ENCODE measurements at regions not wholly inside any gene's neighbourhood (a gene's known extent, or its start where the extent isn't known, plus 50 kb on each side); places are given as distances from the start of the nearest gene placed in this dataset.

DNA sequence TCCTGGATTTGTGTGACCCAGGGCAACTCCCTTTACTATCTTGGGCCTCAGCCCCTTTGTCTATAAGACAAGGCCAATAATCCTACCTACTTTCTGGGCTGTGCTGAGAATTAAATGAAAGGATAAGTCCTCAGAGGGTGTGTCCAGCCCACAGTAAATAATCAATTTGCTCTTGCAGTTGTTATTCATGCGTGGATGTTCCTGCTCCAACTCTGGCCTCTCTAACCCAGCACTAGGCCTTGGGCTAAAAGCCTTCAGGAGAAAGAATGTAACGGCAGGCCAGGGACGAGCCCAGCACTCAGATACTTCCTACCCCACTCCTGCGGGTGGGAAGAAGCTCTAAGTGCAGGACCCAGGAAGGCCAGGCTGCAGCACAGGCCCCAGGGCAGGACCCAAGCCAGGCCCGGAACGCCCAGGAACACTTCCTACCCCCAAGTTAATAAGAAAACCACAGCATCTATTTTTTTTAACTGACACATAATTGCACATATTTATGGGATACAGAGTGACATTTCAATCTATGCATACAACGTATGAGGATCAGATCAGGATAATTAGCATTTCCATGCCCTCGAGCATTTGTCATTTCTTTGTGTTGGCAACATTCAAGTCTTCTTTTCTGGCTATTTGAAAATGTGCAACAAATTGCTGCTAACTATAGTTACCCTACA lies 179.6 kb upstream of the RBPJ start:
- no peaks in the 10 kb centered on the region for H3K27me3 ChIP-seq (replicated peaks; ENCODE audit: control insufficient read depth, insufficient read depth, low read length)
- peaks cover 15% of the 10 kb centered on the region for H3K4me1 ChIP-seq (ENCODE audit: control insufficient read depth, insufficient read depth, low read length)
- no peaks in the 10 kb centered on the region for H3K9me3 ChIP-seq (ENCODE audit: control insufficient read depth, low read length)

DNA sequence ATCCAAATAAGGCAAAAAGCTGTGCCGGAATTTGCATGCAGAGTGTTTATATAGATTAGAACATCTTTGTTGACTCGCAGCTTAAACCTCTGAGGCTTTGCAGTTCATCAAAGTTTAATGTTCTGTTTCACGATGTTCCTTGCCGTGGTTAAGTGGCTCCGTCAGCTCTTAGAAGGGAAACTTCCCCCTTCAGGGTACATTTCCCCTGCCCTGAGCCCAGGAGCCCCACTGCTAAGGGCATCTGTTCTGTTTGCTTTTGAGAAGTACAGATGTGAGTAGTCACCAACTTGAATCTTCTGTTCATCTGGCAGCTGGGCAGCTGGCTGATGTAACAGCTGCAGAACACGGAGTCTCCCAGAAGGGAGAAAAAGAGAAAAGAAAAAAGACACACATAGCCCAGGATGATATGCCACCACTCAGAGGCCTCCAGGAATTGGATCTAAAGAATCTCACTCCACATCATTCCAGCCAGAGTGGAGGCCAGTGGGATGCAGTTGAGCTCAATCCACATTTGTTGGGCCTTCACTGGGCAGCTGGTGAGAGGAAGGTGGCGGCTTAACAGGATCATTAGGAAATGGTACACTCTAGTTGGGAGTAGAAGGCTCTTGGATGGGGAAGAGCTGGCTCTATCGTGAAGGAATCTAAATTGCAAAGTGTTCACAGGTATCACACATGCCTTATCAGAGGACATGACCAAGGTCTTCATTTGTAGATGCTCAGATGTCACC lies 178.7 kb upstream of the RBPJ start:
- Histone ChIP-seq H3K4me1 (ENCODE audit: control insufficient read depth, insufficient read depth, low read length) (peaks cover 15% of the 10 kb centered on the region), H3K9me3 (ENCODE audit: control insufficient read depth, low read length) (no peaks in the 10 kb centered on the region), H3K27me3 (replicated peaks; ENCODE audit: control insufficient read depth, insufficient read depth, low read length) (no peaks in the 10 kb centered on the region), H3K9ac (ENCODE audit: low read length) (no peak overlapping the region), H3K4me3 (ENCODE audit: low read length) (no peak overlapping the region), H3K36me3 (ENCODE audit: control insufficient read depth, insufficient read depth, low read length, severe bottlenecking) (no peaks in the 10 kb centered on the region)
- peak; percentile 84 for DNase-seq (ENCODE audit: low read depth)

More for the DNA sequence above, 179.6 kb upstream of the RBPJ start:
- no peak overlapping the region for H3K9ac ChIP-seq (ENCODE audit: low read length)
- DNase-seq (ENCODE audit: low read depth), result peak; percentile 43
- H3K4me3 ChIP-seq (ENCODE audit: low read length), result no peak overlapping the region
- no peaks in the 10 kb centered on the region for H3K36me3 ChIP-seq (ENCODE audit: control insufficient read depth, insufficient read depth, low read length, severe bottlenecking)

DNA sequence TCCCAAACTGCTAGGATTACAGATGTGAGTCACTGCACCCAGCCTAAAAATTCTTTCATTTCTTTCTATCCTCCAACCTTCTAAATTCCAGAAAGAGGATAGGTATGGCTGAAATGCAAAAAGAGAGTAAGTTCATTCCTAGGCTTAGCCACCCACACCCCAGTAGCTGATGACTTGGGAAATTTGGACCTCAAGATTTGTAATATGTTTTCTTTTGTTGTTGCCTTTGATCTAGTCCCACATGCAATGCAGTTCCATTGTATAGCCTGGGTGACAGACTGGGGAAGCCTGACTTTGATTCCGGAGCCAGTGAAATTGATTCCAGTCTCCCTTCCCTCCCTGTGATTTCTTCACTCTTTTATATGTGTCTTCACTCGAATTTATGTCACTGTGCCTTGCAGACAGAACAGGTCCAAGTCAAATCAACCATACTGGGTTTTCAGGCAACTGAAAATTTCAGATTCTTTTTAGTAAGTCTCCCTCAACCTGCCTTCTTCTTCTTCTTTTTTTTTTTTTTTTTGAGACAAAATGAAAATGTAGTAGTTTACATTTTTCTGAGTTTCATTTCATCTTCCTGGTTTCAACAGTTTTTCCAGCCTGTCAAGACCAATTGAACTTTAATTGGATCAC lies 176.2 kb upstream of the RBPJ start:
- DNase-seq (ENCODE audit: low read depth), result peak; percentile 65
- no peaks in the 10 kb centered on the region for H3K9me3 ChIP-seq (ENCODE audit: control insufficient read depth, low read length)
- no peaks in the 10 kb centered on the region for H3K27me3 ChIP-seq (replicated peaks; ENCODE audit: control insufficient read depth, insufficient read depth, low read length)
- peaks cover 15% of the 10 kb centered on the region for H3K4me1 ChIP-seq (ENCODE audit: control insufficient read depth, insufficient read depth, low read length)
- H3K9ac ChIP-seq (ENCODE audit: low read length), result no peak overlapping the region
- H3K4me3 ChIP-seq (ENCODE audit: low read length), result no peak overlapping the region
- H3K36me3 ChIP-seq (ENCODE audit: control insufficient read depth, insufficient read depth, low read length, severe bottlenecking), result no peaks in the 10 kb centered on the region

DNA sequence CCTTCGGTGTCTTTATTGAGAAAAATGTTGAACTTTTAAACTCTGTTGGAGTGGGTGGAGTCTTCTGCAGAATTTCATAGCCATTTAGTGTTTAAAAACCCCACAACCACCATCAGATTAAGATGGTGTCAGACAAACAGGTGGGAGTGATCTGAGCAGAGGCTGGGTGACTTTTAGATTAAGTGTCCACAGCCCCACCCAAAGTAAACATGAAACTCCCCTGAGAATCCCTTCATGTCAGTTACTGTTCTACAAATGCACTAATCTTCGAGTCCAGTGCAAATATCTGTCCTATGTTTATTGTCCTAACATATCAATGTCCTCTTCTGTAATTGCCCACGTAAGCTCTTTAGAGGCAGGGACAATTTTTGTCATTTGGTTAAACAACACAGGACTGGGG lies 175.6 kb upstream of the RBPJ start:
- DNase-seq (ENCODE audit: low read depth), result no peak
- no peaks in the 10 kb centered on the region for H3K36me3 ChIP-seq (ENCODE audit: control insufficient read depth, insufficient read depth, low read length, severe bottlenecking)
- no peaks in the 10 kb centered on the region for H3K27me3 ChIP-seq (replicated peaks; ENCODE audit: control insufficient read depth, insufficient read depth, low read length)
- no peak overlapping the region for H3K9ac ChIP-seq (ENCODE audit: low read length)
- H3K4me3 ChIP-seq (ENCODE audit: low read length), result no peak overlapping the region
- peaks cover 10% of the 10 kb centered on the region for H3K4me1 ChIP-seq (ENCODE audit: control insufficient read depth, insufficient read depth, low read length)
- H3K9me3 ChIP-seq (ENCODE audit: control insufficient read depth, low read length), result no peaks in the 10 kb centered on the region

DNA sequence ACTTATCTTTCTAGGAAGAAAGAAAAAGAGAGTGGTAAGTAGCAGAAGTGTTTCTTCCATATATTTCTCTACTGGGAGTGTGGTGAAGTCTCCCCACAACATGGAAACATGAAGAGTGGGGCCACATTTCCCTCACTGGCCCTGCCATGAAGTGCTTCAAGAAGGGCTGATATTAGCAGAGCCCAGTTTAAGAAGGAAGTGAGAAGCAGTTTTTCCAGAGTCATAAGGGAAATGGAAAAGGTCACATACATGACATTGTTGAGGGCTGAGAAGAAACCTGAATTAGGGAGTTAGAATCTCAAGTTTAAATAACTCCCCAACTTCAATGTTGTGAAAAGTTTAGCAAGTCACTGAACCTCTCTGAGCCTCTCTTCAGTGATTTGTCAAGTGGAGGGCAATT lies 171.9 kb upstream of the RBPJ start:
- DNase-seq (ENCODE audit: low read depth), result no peak

DNA sequence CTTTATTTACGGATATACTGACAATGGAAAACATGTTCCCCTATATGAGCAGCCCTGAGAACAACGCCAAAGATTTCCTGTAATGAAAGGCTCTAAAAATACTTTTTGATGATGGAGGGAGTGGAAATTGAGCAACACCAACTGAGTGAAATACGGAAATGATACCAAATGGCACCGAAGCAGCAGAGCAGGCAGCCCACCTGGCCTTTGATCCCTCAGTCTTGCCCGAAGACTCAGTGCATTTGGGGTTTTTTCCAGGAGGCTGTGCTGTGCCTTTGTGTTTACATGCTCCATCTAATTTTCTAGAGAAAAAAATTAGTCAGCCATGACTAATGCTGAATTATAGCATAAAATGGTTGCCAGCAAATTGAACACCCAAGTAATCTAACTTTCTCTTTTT lies 169.9 kb upstream of the RBPJ start:
- peak overlapping the region; percentile 36 for H3K4me3 ChIP-seq (ENCODE audit: low read length)
- H3K27me3 ChIP-seq (replicated peaks; ENCODE audit: control insufficient read depth, insufficient read depth, low read length), result no peaks in the 10 kb centered on the region
- H3K36me3 ChIP-seq (ENCODE audit: control insufficient read depth, insufficient read depth, low read length, severe bottlenecking), result no peaks in the 10 kb centered on the region
- peak; percentile 25 for DNase-seq (ENCODE audit: low read depth)
- no peak overlapping the region for H3K9ac ChIP-seq (ENCODE audit: low read length)
- peaks cover 17% of the 10 kb centered on the region for H3K4me1 ChIP-seq (ENCODE audit: control insufficient read depth, insufficient read depth, low read length)
- no peaks in the 10 kb centered on the region for H3K9me3 ChIP-seq (ENCODE audit: control insufficient read depth, low read length)

More for the DNA sequence above, 171.9 kb upstream of the RBPJ start:
- Histone ChIP-seq H3K4me3 (ENCODE audit: low read length) (no peak overlapping the region), H3K9me3 (ENCODE audit: control insufficient read depth, low read length) (no peaks in the 10 kb centered on the region), H3K9ac (ENCODE audit: low read length) (no peak overlapping the region), H3K4me1 (ENCODE audit: control insufficient read depth, insufficient read depth, low read length) (peaks cover 27% of the 10 kb centered on the region), H3K36me3 (ENCODE audit: control insufficient read depth, insufficient read depth, low read length, severe bottlenecking) (no peaks in the 10 kb centered on the region), H3K27me3 (replicated peaks; ENCODE audit: control insufficient read depth, insufficient read depth, low read length) (no peaks in the 10 kb centered on the region)

DNA sequence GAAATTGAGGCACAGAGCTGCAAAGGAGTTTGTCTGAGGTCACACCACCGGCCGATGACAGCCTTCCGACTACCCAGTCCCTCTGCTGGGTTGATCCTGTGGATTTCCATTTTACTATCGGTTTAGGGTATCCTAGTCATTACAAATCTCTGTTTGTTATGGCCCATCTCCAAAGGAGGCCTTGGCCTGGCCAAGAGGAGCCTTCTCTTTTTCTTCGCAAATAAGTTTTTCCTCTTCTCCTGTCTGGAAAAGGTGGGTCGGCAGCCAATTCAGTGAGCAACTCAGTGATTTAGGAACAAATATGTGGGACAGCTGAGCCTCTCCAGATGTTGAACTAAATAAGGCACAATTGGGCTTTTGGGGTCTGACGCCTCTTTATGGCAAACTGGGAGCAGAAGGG lies 169.2 kb upstream of the RBPJ start:
- H3K27me3 ChIP-seq (replicated peaks; ENCODE audit: control insufficient read depth, insufficient read depth, low read length), result no peaks in the 10 kb centered on the region
- H3K4me3 ChIP-seq (ENCODE audit: low read length), result peak overlapping the region; percentile 36
- no peaks in the 10 kb centered on the region for H3K9me3 ChIP-seq (ENCODE audit: control insufficient read depth, low read length)
- H3K4me1 ChIP-seq (ENCODE audit: control insufficient read depth, insufficient read depth, low read length), result peaks cover 17% of the 10 kb centered on the region
- no peak overlapping the region for H3K9ac ChIP-seq (ENCODE audit: low read length)
- no peak for DNase-seq (ENCODE audit: low read depth)
- no peaks in the 10 kb centered on the region for H3K36me3 ChIP-seq (ENCODE audit: control insufficient read depth, insufficient read depth, low read length, severe bottlenecking)

DNA sequence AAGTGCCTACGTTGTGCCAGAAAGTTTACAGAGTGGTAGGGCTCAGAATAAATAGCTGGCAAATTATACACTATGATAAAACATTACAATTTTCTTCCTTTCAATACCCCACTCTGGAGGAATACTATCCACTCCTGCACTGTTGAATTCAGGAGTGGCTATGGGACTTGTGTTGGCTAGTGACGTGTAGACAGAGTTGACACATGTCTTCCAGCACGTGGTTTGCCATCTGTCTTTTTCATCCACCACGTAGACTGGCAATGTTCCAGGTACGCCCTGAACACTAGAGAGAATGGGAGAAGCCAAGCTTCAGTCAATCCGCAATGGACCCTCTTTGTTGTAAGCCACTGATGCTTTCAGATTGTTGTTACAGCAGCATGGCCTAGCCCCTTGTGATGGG lies 168.8 kb upstream of the RBPJ start:
- no peak for DNase-seq (ENCODE audit: low read depth)
- Histone ChIP-seq H3K9me3 (ENCODE audit: control insufficient read depth, low read length) (no peaks in the 10 kb centered on the region), H3K36me3 (ENCODE audit: control insufficient read depth, insufficient read depth, low read length, severe bottlenecking) (no peaks in the 10 kb centered on the region), H3K4me3 (ENCODE audit: low read length) (no peak overlapping the region), H3K9ac (ENCODE audit: low read length) (no peak overlapping the region), H3K4me1 (ENCODE audit: control insufficient read depth, insufficient read depth, low read length) (peaks cover 18% of the 10 kb centered on the region), H3K27me3 (replicated peaks; ENCODE audit: control insufficient read depth, insufficient read depth, low read length) (no peaks in the 10 kb centered on the region)

DNA sequence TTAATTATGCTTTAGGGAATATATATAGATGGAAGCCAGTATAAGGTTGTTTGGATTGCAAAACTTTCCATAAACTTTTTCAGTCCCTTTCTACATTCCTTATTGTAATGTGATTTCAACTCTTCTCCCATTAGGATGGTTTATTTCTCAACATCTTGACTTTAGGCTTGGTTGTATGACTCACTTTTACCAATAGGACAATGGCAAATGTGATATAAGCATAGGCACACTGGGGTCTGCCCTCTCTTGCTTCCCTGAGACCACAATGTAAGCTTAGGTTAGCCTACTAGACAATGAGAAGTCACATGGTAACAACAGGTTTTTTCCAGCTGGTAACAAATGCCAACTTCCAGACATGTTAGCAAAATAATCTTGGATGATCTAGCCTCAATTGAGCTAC lies 163.3 kb upstream of the RBPJ start:
- peaks cover 2% of the 10 kb centered on the region for H3K9me3 ChIP-seq (ENCODE audit: control insufficient read depth, low read length)
- H3K4me1 ChIP-seq (ENCODE audit: control insufficient read depth, insufficient read depth, low read length), result peaks cover 17% of the 10 kb centered on the region
- DNase-seq (ENCODE audit: low read depth), result peak; percentile 46
- H3K4me3 ChIP-seq (ENCODE audit: low read length), result no peak overlapping the region
- H3K9ac ChIP-seq (ENCODE audit: low read length), result no peak overlapping the region
- no peaks in the 10 kb centered on the region for H3K36me3 ChIP-seq (ENCODE audit: control insufficient read depth, insufficient read depth, low read length, severe bottlenecking)
- no peaks in the 10 kb centered on the region for H3K27me3 ChIP-seq (replicated peaks; ENCODE audit: control insufficient read depth, insufficient read depth, low read length)

DNA sequence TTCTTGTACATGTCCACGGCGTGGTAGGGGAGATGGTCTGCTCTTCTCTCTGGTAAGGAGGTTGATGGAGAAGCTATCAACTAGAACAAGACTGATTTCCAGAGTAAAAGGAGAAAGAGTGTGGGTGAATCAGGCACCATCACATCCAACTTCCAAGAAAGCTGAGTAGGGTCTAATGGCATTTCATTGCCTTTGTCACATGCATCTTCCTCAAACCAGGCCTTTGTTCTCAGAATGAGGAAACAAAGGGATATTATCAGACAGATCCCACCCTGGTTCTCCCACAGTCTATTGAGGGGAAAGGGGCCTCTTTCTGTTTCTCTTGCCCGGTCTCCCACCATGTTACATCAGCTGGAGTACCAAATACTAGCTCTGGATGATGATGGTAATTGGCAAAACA lies 160.2 kb upstream of the RBPJ start:
- H3K27me3 ChIP-seq (replicated peaks; ENCODE audit: control insufficient read depth, insufficient read depth, low read length), result no peaks in the 10 kb centered on the region
- no peaks in the 10 kb centered on the region for H3K36me3 ChIP-seq (ENCODE audit: control insufficient read depth, insufficient read depth, low read length, severe bottlenecking)
- DNase-seq (ENCODE audit: low read depth), result no peak
- H3K9me3 ChIP-seq (ENCODE audit: control insufficient read depth, low read length), result peaks cover 2% of the 10 kb centered on the region
- H3K4me3 ChIP-seq (ENCODE audit: low read length), result no peak overlapping the region
- no peak overlapping the region for H3K9ac ChIP-seq (ENCODE audit: low read length)
- H3K4me1 ChIP-seq (ENCODE audit: control insufficient read depth, insufficient read depth, low read length), result peaks cover 17% of the 10 kb centered on the region

DNA sequence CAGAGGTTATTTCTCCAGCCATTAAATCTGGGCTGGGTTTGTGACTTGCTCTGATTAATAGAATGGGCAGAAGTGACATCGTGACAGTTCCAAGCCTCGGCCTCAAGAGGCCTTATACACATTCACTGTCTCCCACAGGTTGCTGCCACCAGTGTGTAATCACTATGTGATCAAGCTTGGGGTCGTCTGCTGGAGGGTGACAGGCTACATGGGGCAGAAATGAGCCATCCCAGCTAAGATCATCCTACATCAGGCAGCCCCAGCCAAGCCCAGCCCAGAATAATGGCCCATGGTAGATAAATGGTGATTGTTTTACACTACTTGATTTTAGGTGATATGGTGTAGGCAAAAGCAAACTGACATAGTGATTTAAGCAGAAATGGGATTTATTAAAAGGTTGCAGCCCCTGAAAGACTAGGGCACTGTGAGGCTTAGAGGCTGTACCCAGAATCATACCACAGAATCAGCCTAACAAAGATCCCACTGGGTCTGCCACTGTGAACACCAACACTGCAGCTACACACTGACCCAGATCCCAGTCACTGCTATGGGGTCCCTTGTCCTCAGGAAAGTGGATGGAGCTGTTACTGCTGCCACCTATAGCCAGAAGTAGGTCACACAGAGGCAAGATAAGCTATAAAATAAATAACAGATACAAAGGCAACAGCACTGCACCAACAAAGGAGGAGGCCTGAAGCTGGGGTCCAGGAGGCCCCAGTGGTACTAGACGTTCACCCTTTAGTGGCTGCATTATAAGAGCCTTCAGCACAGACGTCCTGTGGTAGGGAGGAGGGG lies 159.6 kb upstream of the RBPJ start:
- no peak overlapping the region for H3K4me3 ChIP-seq (ENCODE audit: low read length)
- peaks cover 2% of the 10 kb centered on the region for H3K9me3 ChIP-seq (ENCODE audit: control insufficient read depth, low read length)
- H3K27me3 ChIP-seq (replicated peaks; ENCODE audit: control insufficient read depth, insufficient read depth, low read length), result no peaks in the 10 kb centered on the region
- no peaks in the 10 kb centered on the region for H3K36me3 ChIP-seq (ENCODE audit: control insufficient read depth, insufficient read depth, low read length, severe bottlenecking)
- DNase-seq (ENCODE audit: low read depth), result no peak
- H3K9ac ChIP-seq (ENCODE audit: low read length), result no peak overlapping the region
- H3K4me1 ChIP-seq (ENCODE audit: control insufficient read depth, insufficient read depth, low read length), result peaks cover 17% of the 10 kb centered on the region
